Right lung (tissue), 2 donors: ENCODE measurements at regions not wholly inside any gene's neighbourhood (a gene's known extent, or its start where the extent isn't known, plus 50 kb on each side); places are given as distances from the start of the nearest gene placed in this dataset.
"Not testable (repeated sequence)": the region's sequence is repeated elsewhere in the genome, so short reads cannot be mapped to it uniquely, and the experiment has no call there.

Experiments used
- DNase-seq, 2 donors: peaks; one replicate each; pipeline ENCODE4 v3.0.0-alpha.2; 2013

GRCh38 chr7:49100908-49101740, 176.8 kb downstream of the CDC14C start:
- DNase-seq: not testable (repeated sequence)

DNA sequence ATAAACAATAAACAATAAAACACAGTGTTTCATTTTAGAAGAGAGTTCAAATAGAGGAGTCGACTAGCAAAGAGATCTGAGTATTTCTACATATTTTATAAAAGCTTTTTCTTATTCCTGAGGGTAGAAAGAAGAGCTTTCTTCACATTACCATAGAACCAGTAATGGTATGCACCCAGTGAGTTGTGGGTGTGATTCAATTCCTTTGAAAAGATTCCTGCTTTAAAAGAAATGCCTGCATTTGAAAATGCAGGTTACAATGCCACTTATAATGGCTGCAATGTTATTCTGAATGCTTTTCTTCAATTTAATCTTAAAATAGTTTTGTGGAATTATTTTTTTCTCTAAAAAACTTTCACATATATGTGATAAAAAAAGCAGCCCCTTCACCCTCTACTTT, 178.1 kb downstream of the CDC14C start:
- DNase-seq: no peak

DNA sequence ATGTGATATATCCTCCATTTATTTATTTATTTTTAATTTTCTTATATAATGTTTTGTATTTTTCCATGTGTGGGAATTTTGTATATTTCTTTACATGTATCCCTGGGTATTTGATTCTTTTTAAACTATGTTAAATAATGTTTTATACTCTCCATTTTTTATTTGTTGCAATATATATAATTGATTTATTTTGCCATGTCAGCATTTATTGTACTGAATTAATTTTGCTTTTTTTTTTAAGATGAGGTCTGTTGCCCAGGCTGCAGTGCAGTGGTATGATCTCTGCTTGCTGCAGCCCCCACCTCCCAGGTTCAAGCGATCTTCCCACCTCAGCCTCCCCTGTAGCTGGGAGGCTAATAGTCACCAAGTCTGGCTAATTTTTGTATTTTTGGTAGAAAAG, 187.4 kb downstream of the CDC14C start:
- DNase-seq: no peak

- no peak for DNase-seq
Measured at GRCh38 chr7:49112222-49112621, 187.9 kb downstream of the CDC14C start.

- DNase-seq: no peak
Measured at GRCh38 chr7:49112647-49113046, 188.3 kb downstream of the CDC14C start.

DNA sequence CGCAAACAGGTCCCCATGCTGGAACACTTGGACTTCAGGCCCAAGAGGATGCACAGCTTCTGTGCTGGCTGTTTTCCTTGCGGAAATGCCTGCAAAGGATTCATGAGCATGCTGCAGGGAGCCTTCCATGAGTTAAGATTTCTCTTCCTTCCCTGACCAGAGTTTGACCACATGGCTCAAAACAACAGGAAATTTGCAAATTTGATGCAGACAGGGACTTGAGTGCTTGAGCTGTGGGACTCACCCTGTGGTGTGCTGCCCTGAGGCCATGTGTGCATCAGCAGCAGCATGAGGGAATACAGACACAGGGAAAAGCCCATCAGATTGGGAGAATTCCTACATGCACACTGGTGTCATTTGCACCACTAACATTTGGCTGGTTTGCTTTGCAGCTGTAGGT, 195.4 kb downstream of the CDC14C start:
- no peak for DNase-seq

GRCh38 chr7:49125246-49125645, 200.9 kb downstream of the CDC14C start:
- DNase-seq: no peak

DNA sequence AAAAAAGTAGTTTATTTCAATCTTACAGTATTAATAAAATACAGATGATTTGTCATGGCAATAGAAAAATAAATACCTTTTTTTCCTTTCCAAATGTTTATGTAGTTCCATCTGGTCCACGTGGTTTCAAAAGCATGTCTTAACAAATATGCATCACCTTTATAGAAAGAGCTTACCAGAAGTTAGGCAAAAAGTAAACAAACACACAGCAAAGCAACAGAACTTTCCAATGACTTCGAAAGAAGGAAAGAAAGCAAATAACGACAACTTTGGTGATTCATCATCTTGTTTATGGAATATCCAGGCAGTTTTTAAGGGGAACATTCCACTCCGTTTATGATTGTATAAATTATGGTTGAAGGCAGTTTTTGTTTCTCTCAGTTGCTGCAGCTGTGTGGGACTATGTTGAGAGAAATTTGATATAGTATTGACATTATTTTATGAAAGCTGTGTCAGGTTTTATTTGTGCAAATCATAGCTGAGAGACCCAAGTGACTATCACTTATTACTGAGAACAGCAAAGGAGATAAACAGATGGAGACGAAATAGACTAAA, 203.1 kb downstream of the CDC14C start:
- no peak for DNase-seq

DNA sequence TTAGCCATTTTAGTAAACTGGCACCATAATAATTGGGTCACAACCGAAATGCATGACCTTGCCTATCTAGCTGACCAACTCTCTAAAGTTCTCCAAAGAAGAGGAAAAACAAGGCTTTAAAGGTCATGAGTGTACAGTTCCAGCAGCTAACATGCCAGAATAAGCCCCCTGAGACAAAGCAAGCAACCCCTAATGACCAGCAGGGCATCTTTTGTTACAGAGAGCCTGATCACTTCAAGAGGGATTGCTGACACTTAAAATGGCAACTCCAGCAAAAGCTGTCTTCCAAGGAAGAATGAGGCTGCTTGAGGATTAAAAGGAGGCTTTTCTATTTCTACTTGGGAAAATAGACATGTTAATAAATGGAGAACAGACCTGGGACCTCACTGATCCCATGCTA, 213.6 kb downstream of the CDC14C start:
- DNase-seq: no peak

DNA sequence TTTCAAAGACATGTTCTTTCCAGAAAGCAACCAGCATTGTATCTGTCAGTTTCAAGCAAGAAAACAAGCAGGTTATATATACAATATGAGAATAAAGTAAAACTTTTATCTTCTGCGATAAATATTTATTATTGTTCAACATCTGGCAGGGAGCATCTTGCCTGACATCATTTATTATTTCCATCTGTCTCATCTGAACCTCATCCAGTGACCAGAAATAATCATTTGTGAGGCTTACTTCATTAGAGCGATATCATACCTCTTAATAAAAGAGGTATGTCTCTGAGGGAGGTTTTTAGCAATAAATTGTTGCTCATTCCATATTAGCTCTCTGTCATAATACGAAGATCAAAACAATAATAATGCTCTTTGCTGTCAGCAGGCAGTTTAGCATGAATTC, 226.1 kb downstream of the CDC14C start:
- no peak for DNase-seq

GRCh38 chr7:49151146-49151545, 226.8 kb downstream of the CDC14C start:
- no peak for DNase-seq

DNA sequence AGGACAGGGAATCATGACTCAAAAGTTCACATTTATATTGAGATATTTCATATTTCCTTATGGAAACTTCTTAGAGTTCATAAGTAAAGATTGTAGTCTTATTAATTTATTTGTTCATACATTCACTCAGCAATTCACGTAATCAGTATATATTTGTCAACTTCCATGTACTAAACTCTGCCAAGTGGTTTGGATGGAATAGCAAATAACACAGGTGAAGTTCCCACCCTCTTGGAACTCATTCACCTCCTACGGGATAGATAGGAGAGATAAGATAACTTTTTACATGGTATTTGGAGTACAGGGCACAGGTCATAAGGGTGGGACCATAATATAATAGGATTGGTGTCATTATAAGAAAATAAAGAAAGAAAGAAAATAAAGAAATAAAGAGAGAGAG, 234.0 kb downstream of the CDC14C start:
- DNase-seq: no peak

- no peak for DNase-seq
Measured at GRCh38 chr7:49159536-49159935, 235.2 kb downstream of the CDC14C start.

- no peak for DNase-seq
Measured at GRCh38 chr7:49166441-49166840, 242.1 kb downstream of the CDC14C start.

- DNase-seq: no peak
Measured at GRCh38 chr7:49172639-49173038, 248.3 kb downstream of the CDC14C start.

- DNase-seq: no peak
Measured at GRCh38 chr7:49174396-49174795, 250.0 kb downstream of the CDC14C start.

- DNase-seq: no peak
Measured at GRCh38 chr7:49187543-49188268, 263.4 kb downstream of the CDC14C start.

GRCh38 chr7:49228426-49229098, 304.2 kb downstream of the CDC14C start:
- DNase-seq: no peak

GRCh38 chr7:49229246-49229645, 304.9 kb downstream of the CDC14C start:
- DNase-seq: no peak

DNA sequence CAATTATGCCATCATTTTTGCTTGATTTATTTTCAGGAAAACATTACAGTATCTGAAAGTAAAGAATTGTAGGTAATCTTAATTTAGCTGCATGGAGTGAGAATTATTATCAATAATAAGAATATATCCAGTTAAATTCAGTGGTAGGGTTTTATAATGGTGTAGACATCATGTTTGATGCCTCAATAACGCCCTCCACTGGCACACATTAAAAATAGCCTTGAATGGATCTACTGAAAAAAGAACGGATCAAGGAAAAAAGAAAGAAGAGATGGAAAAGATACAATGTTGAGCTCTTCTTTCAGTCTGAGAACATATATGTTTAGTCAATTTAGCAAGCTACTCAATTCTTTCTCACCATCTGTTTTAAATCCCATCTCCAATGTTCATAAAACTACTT, 319.2 kb downstream of the CDC14C start:
- no peak for DNase-seq

DNA sequence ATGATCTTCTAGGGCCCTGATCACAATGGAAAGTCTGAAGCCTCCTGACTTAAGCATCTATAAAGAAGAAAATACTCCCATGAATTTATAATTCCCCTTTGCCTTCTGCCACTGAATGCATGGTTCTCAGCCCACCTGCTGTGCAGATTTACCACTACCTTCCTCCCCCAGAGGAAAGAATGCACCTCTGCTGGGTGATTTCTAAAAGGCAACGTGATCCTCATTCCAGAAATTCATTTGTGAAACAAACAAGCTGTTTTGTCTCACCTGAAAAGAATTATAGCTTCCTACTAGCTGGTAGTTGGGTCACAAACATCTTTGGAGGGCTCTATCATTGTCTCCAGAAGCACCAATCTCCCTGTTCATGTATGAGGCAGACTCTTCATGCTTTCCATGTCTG, 320.2 kb downstream of the CDC14C start:
- no peak for DNase-seq

GRCh38 chr7:49245062-49245461, 320.7 kb downstream of the CDC14C start:
- DNase-seq: no peak

- no peak for DNase-seq
Measured at GRCh38 chr7:49247759-49248158, 323.4 kb downstream of the CDC14C start.
